H1 (cell line): ENCODE measurements at regions not wholly inside any gene's neighbourhood (a gene's known extent, or its start where the extent isn't known, plus 50 kb on each side); places are given as distances from the start of the nearest gene placed in this dataset.

Experiments used
- CTCF ChIA-PET: fragments of 300-600 bp; sonication (Branson Sonifier 250); formaldehyde crosslinking; loops from one replicate; lab custom pipeline; 2021; ENCODE audit not compliant: partially characterized antibody; lab: Charles Lee
- POLR2A ChIA-PET: fragments of 300-600 bp; sonication (Branson Sonifier 250); formaldehyde crosslinking; loops from one replicate; lab custom pipeline; 2021; ENCODE audit warnings: inconsistent platforms; ENCODE audit not compliant: partially characterized antibody; lab: Charles Lee
- DNase-seq, 2 experiments: peaks; one replicate each; pipeline versions ENCODE4 v3.0.0 to v3.0.0-alpha.2; 2010 to 2022; ENCODE audit warnings: low spot score in 2 of 2, low read depth in 1 of 2, mixed read lengths in 1 of 2
- FAIRE-seq: peaks from 2 replicates; lab custom pipeline; 2011; peaks lifted over from hg19 to GRCh38; lab: Jason Lieb, UNC
- H2AFZ ChIP-seq: 2 replicates; pipeline ENCODE4 v1.8.1; 2012; ENCODE audit warnings: low read length, inconsistent platforms
- H2AK5ac ChIP-seq: 2 replicates; pipeline ENCODE4 v1.6.1; 2013; ENCODE audit warnings: low read depth, low read length
- H2BK120ac ChIP-seq: replicated peaks from 2 replicates; pipeline ENCODE3; 2013; ENCODE audit warnings: low read depth, low read length, inconsistent platforms
- H2BK12ac ChIP-seq: 2 replicates; pipeline ENCODE4 v1.6.1; 2013; ENCODE audit warnings: low read depth, low read length
- H2BK15ac ChIP-seq: 2 replicates; pipeline ENCODE4 v1.6.1; 2013; ENCODE audit warnings: low read length
- H2BK20ac ChIP-seq: 2 replicates; pipeline ENCODE4 v1.6.1; 2013; ENCODE audit warnings: low read length
- H2BK5ac ChIP-seq: 2 replicates; pipeline ENCODE4 v1.6.1; 2013; ENCODE audit warnings: low read depth, low read length
- H3K14ac ChIP-seq: 2 replicates; pipeline ENCODE4 v1.6.1; 2013; ENCODE audit warnings: inconsistent platforms; ENCODE audit not compliant: insufficient read length
- H3K18ac ChIP-seq: 2 replicates; pipeline ENCODE4 v1.6.1; 2013; ENCODE audit warnings: low read length; ENCODE audit errors: extremely low read depth
- H3K23ac ChIP-seq: 2 replicates; pipeline ENCODE4 v1.6.1; 2013; ENCODE audit warnings: inconsistent platforms; ENCODE audit not compliant: insufficient read length
- H3K23me2 ChIP-seq: 2 replicates; pipeline ENCODE4 v1.6.1; 2013; ENCODE audit warnings: low read depth, low read length
- H3K27ac ChIP-seq: 2 replicates; pipeline ENCODE4 v1.6.1; 2011; ENCODE audit warnings: low read depth, low read length, inconsistent platforms
- H3K27me3 ChIP-seq, 4 experiments: replicated peaks in 1 of 4; 1 replicate in 1 of 4; 2 replicates in 3 of 4; pipeline versions ENCODE4 v1.6.1 to v1.8.1; 2011 to 2013; ENCODE audit warnings: low read length in 3 of 4, mild to moderate bottlenecking in 3 of 4, inconsistent platforms in 2 of 4, mixed read lengths in 2 of 4, moderate library complexity in 1 of 4; ENCODE audit not compliant: control insufficient read depth in 3 of 4, insufficient read depth in 3 of 4; ENCODE audit errors: extremely low read depth in 1 of 4
- H3K36me3 ChIP-seq, 4 experiments: 2 replicates each; pipeline versions ENCODE4 v1.6.1 to v1.8.1; 2011 to 2013; ENCODE audit warnings: mild to moderate bottlenecking in 4 of 4, low read length in 3 of 4, moderate library complexity in 2 of 4, control low read depth in 1 of 4, inconsistent platforms in 1 of 4; ENCODE audit not compliant: insufficient read depth in 4 of 4, control insufficient read depth in 2 of 4
- H3K4ac ChIP-seq: replicated peaks from 2 replicates; pipeline ENCODE3; 2013; ENCODE audit warnings: low read length, low read depth, mixed read lengths, inconsistent platforms; ENCODE audit not compliant: insufficient read length
- H3K4me1 ChIP-seq, 4 experiments: replicated peaks in 1 of 4; 1 replicate in 1 of 4; 2 replicates in 3 of 4; pipeline versions ENCODE4 v1.6.1 to v1.8.1; 2011 to 2013; ENCODE audit warnings: low read length in 3 of 4, inconsistent platforms in 2 of 4, mixed read lengths in 1 of 4; ENCODE audit not compliant: insufficient read depth in 4 of 4, control insufficient read depth in 3 of 4
- H3K4me2 ChIP-seq, 2 experiments: 2 replicates each; pipeline versions ENCODE4 v1.6.1 to v1.8.1; 2011 to 2013; ENCODE audit warnings: low read depth in 2 of 2, low read length in 2 of 2, control low read depth in 1 of 2, inconsistent platforms in 1 of 2, mild to moderate bottlenecking in 1 of 2; ENCODE audit not compliant: insufficient read depth in 1 of 2
- H3K4me3 ChIP-seq, 4 experiments: fragments of 200-600, 300-600 bp in 1 of 4; sonication (generic), shearing (Covaris generic), sonication (Bioruptor Twin) in 1 of 4; 2 replicates each; pipeline versions ENCODE4 v1.5.1 to v1.8.1; 2011 to 2016; ENCODE audit warnings: low read length in 4 of 4, low read depth in 3 of 4, control low read depth in 2 of 4, inconsistent platforms in 2 of 4, mild to moderate bottlenecking in 2 of 4, mixed read lengths in 1 of 4, moderate library complexity in 1 of 4; ENCODE audit not compliant: insufficient read depth in 2 of 4; ENCODE audit errors: extremely low read depth in 1 of 4
- H3K56ac ChIP-seq: replicated peaks from 2 replicates; pipeline ENCODE3; 2013; ENCODE audit warnings: low read depth, mild to moderate bottlenecking, mixed read lengths, low read length, inconsistent platforms; ENCODE audit not compliant: insufficient read length
- H3K79me1 ChIP-seq: 2 replicates; pipeline ENCODE4 v1.6.1; 2013; ENCODE audit warnings: low read depth, low read length, control low read depth
- H3K79me2 ChIP-seq, 2 experiments: 2 replicates each; pipeline versions ENCODE4 v1.6.1 to v1.8.1; 2012 to 2013; ENCODE audit warnings: low read length in 2 of 2, mild to moderate bottlenecking in 2 of 2, inconsistent platforms in 1 of 2; ENCODE audit not compliant: insufficient read depth in 2 of 2, control insufficient read depth in 1 of 2
- H3K9ac ChIP-seq, 4 experiments: replicated peaks in 1 of 4; 1 replicate in 1 of 4; 2 replicates in 3 of 4; pipeline versions ENCODE4 v1.6.1 to v1.8.1; 2011 to 2013; ENCODE audit warnings: low read depth in 3 of 4, low read length in 3 of 4, control low read depth in 2 of 4, mild to moderate bottlenecking in 2 of 4, moderate library complexity in 2 of 4, inconsistent platforms in 1 of 4; ENCODE audit errors: extremely low read depth in 1 of 4
- H3K9me3 ChIP-seq, 2 experiments: 2 replicates each; pipeline versions ENCODE4 v1.6.1 to v1.8.1; 2012 to 2013; ENCODE audit warnings: mild to moderate bottlenecking in 2 of 2, moderate library complexity in 2 of 2, control low read depth in 1 of 2, inconsistent platforms in 1 of 2, low read depth in 1 of 2, low read length in 1 of 2, mixed read lengths in 1 of 2; ENCODE audit not compliant: insufficient read depth in 2 of 2
- H4K20me1 ChIP-seq, 2 experiments: replicated peaks in 1 of 2; 2 replicates each; pipeline versions ENCODE3 to v1.8.1; 2011 to 2013; ENCODE audit warnings: inconsistent platforms in 2 of 2, low read length in 2 of 2, mild to moderate bottlenecking in 1 of 2; ENCODE audit not compliant: insufficient read depth in 2 of 2, control insufficient read depth in 1 of 2
- H4K5ac ChIP-seq: 2 replicates; pipeline ENCODE4 v1.6.1; 2013; ENCODE audit warnings: low read length, low read depth, mixed read lengths, inconsistent platforms; ENCODE audit not compliant: insufficient read length
- H4K8ac ChIP-seq: 2 replicates; pipeline ENCODE4 v1.8.0; 2013; ENCODE audit warnings: mild to moderate bottlenecking, moderate library complexity, low read length, inconsistent platforms; ENCODE audit not compliant: insufficient read depth; ENCODE audit errors: extremely low read depth
- H4K91ac ChIP-seq: replicated peaks from 2 replicates; pipeline ENCODE3; 2013; ENCODE audit warnings: low read length, mixed read lengths, inconsistent platforms; ENCODE audit not compliant: insufficient read length
- CREB1 ChIP-seq: IDR thresholded peaks from 2 replicates; pipeline ENCODE4 v1.6.1; 2012; ENCODE audit warnings: inconsistent platforms
- CTCF ChIP-seq, 3 experiments: IDR thresholded peaks; 1 replicate in 2 of 3; 2 replicates in 1 of 3; pipeline versions ENCODE4 v1.5.1 to v1.6.1; 2011; ENCODE audit warnings: low read length in 3 of 3, mild to moderate bottlenecking in 3 of 3, inconsistent platforms in 2 of 3, low read depth in 1 of 3, moderate library complexity in 1 of 3; ENCODE audit not compliant: insufficient read depth in 1 of 3; ENCODE audit errors: control extremely low read depth in 1 of 3
- JUND ChIP-seq: IDR thresholded peaks from 2 replicates; pipeline ENCODE4 v1.6.1; 2011; ENCODE audit warnings: mild to moderate bottlenecking, improper control_type of control experiment, low read length
- RAD21 ChIP-seq, 2 experiments: IDR thresholded peaks in 1 of 2; conservative IDR thresholded peaks in 1 of 2; 2 replicates each; pipeline ENCODE4 v1.6.1; 2011; ENCODE audit warnings: low read depth in 2 of 2, low read length in 2 of 2, improper control_type of control experiment in 1 of 2, inconsistent platforms in 1 of 2, mild to moderate bottlenecking in 1 of 2, moderate library complexity in 1 of 2
- whole genome bisulfite sequencing, 2 experiments: shearing (Covaris generic) in 1 of 2; methylation state at CpG; one replicate each; pipeline versions ENCODE4 v1.1.6 to v1.1.7; 2013 to 2015; ENCODE audit warnings: low lambda C conversion rate in 2 of 2, mixed read lengths in 2 of 2, inconsistent platforms in 1 of 2, low coverage in 1 of 2, missing lambda C conversion rate in 1 of 2; ENCODE audit not compliant: insufficient replicate concordance in 2 of 2, insufficient coverage in 1 of 2, insufficient read length in 1 of 2; ENCODE audit errors: extremely low coverage in 1 of 2, missing lambda C conversion rate in 1 of 2; 5-methylcytosine and 5-hydroxymethylcytosine counted together

- no peak overlapping the region for H2BK12ac ChIP-seq
- FAIRE-seq (peak; percentile 82), DNase-seq (peak in 1 of 2 experiments; percentile 84)
- no peaks in the 10 kb centered on the region for H3K27me3 ChIP-seq
- H3K4ac ChIP-seq = no peak overlapping the region
- no peak overlapping the region for H3K9ac ChIP-seq
- H2AK5ac ChIP-seq = no peak overlapping the region
- no peaks in the 10 kb centered on the region for H3K36me3 ChIP-seq
- H2BK5ac ChIP-seq = no peak overlapping the region
- H3K79me1 ChIP-seq = no peaks in the 10 kb centered on the region
- no peak overlapping the region for H3K27ac ChIP-seq
- no peaks in the 10 kb centered on the region for H4K20me1 ChIP-seq
- H3K4me1 ChIP-seq = no peaks in the 10 kb centered on the region
- H4K8ac ChIP-seq = no peak overlapping the region
- TF ChIP-seq JUND (no peak), CTCF (IDR thresholded peaks at IDR 0.05; ENCODE audit: control extremely low read depth in 1 of 3, insufficient read depth in 1 of 3, low read depth in 1 of 3, low read length in 3 of 3) (peak in 2 of 3 experiments; percentile 67 to 83; a peak in 3 of 4 replicates), RAD21 (IDR thresholded peaks at IDR 0.05 in 1 of 2, conservative IDR thresholded peaks at IDR 0.05 in 1 of 2; ENCODE audit: low read depth in 2 of 2, low read length in 2 of 2) (peak; percentile 63 to 67), CREB1 (0 out of 2 replicates have a peak, but pooled peaks have one; percentile 16)
- no peak overlapping the region for H2BK20ac ChIP-seq
- H3K79me2 ChIP-seq = no peaks in the 10 kb centered on the region
- H3K14ac ChIP-seq = no peak overlapping the region
- ChIA-PET POLR2A (no interaction called here), CTCF (interaction anchor here (0.6 to 3.5 kb wide), 44 partner anchors 9 to 1355 kb away, joined by 3 to 18 read pairs (median 4); no protein-coding TSS in a partner anchor)
- no peaks in the 10 kb centered on the region for H3K9me3 ChIP-seq
- H3K23me2 ChIP-seq = no peaks in the 10 kb centered on the region
- no peak overlapping the region for H4K5ac ChIP-seq
- WGBS, 2 experiments = 62% methylated on average over 5 of the region's 5 CpGs; no CpG with 5 or more reads in 1 of the 2 experiments
- H4K91ac ChIP-seq = no peak overlapping the region
- no peak overlapping the region for H3K56ac ChIP-seq
- no peak overlapping the region for H3K4me2 ChIP-seq
- no peak overlapping the region for H3K18ac ChIP-seq
- no peak overlapping the region for H3K4me3 ChIP-seq
- no peak overlapping the region for H2AFZ ChIP-seq
- no peak overlapping the region for H3K23ac ChIP-seq
- H2BK15ac ChIP-seq = no peak overlapping the region
- no peak overlapping the region for H2BK120ac ChIP-seq
These were observed 92.9 kb upstream of the MTAP start for GRCh38 chr9:21709464-21710058.
